Stimulated activated CD4-positive, alpha-beta T cell treated with anti-CD3 and anti-CD28 coated beads, Interleukin-1b, Interleukin-23, amount 100 ng/mL, for 1 hour (primary cell): ENCODE measurements at regions not wholly inside any gene's neighbourhood (a gene's known extent, or its start where the extent isn't known, plus 50 kb on each side); places are given as distances from the start of the nearest gene placed in this dataset.

ENCODE experiments used
- DNase-seq, 2 donors: peaks; one replicate each; pipeline ENCODE4 v3.0.0-alpha.2; 2020; ENCODE audit warnings: low read depth in 2 of 2

DNA sequence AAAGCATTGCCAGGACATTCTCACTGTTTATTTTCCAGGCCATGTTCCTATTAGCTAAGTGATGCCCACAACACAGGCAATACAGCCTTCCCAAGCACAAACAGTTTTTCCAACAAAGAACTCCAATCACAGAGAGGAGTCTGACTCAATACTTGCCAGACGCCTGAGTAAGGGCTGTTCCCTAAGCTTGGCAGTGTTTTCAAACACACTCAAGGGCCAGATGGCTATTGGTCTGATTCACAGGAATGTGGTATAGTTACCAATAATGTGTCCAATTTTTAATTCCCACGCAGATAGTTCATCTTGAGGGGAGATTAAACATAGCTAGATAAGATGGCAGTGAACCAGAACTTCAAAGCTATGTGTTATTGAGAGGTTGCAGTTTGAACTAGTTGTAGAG lies 381.0 kb downstream of the SNAPC1 start:
- DNase-seq = no peak

DNA sequence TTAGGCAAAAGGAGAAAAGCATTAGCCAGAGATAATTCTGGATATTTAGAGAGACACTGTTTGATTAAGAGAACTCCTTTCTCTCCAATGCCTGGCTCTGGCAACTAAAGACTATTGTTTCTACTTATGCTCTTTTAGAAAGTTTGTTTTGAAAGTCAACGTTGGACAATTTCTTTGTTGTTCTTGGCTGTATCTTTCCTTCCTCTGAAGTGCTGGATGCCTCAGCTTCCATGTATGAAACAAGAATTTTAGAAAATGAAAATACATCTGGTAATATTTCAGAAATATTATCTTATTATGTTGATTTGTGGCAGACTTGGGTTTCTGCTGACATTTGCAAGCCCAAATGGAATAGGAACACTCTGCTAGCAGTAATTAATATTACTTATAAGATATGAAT lies 382.6 kb downstream of the SNAPC1 start:
- DNase-seq = no peak

DNA sequence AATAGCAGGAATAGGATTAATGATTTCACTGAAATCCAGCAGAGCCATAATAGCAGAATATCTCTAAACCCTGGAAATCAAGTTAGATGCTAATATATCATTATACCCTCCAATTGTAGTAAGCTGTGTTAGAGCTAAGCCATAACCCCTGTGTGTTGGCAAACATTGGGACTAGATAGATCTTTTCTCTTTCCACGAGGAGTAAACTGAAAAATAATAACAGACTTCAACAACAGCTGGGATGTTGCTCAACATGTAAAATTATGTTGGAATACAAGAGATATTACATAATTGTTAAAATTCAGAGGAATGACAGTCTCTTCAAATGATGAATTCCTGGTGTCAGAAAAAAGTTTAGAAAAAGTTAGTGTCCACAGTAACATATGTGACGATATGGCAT lies 383.8 kb downstream of the SNAPC1 start:
- no peak for DNase-seq

DNA sequence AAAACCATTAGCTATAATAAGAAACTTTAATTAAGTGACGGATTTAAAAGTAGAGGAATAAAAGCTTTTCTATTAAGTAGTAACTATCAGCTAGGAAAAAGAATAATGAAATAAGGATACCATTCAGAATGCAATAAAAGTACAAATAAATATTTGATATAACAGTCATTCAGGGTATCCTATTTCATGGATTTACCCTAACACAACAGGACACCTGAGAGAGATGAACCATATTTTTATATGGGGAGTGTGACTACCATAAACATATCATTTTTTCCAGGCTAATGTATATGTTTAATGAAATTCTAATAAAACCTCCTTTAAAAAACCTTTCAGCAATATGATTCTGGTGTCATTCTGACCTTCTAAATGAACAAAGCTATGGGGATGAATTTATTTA lies 393.8 kb downstream of the SNAPC1 start:
- no peak for DNase-seq

- no peak for DNase-seq
Observed at GRCh38 chr14:62158779-62159178, 396.6 kb downstream of the SNAPC1 start.

GRCh38 chr14:62159314-62159713 lies 397.1 kb downstream of the SNAPC1 start:
- DNase-seq = no peak

DNA sequence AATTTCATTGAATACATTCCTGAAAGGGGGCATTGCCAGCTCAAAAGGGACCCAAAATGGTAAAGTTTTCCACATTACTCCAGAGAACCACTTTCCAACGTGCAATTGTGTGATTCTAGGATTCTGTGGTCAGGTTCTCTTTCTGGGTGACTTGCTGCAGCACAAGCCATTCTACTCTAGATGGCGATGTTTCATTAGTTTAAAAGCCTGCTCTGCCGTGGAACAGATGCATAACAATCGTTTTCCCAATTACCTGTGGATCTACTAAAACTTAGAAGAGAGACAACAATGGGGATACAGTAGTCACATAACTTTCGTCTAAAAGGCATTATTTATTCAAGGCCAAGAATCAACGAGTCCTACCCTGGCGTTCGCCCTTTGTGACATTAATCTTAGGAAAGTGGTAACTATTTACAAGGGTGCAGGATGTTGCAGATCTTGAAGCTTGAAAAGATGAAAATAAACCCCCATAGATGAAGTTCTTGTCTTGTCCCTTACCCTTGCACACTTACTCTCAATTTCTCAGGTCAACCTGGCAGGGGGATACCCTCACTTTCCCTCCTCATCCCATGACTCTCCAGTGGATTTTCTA lies 400.9 kb downstream of the SNAPC1 start:
- no peak for DNase-seq

DNA sequence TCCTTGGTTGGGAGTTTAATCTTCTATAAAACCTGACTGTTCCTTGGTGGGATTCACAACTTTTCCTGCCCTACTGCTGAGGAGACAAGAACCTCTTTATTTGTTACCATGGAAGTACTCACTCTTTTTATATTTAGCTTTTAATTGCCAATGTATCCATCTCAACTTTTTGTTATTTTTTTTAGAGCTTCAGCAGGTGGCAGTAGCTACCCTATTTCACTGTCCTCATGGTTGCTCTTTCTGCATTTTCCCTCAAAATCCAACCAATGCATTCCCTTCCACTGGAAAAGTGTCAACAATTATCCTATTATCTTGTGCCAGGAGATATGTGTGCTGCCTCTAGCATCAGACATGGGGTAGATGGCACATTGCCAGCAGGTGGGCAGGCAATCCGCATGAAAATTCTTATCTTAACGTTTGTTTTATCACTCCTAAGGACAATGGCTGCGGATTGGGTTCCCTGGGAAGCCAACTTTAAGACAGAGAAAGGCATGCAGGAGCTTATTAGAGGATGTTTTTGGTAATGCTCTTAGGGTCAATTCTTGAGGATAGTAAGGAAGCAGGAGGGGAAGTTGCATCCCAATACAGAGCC lies 406.4 kb downstream of the SNAPC1 start:
- no peak for DNase-seq

- DNase-seq = no peak
Observed at GRCh38 chr14:62179367-62180018, 417.3 kb downstream of the SNAPC1 start.

DNA sequence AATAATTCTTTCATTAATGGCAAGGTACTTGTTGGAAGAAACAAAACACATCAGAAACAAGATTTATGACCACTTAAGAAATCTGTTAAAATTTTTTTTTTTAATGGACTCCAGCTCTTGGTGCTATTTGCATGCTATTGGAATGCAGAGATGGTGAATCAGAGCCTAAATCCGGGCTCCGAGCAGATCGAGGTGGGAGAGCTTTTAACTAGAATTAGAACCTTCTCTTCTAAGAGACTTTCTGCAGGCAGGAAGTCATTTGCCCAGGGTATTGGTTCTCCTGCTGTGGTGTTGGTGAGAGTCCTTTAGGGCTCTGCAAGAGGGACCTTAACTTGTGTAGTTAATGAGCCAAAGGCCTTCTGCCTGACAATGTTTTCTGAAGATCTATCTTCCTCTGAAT lies 419.4 kb downstream of the SNAPC1 start:
- no peak for DNase-seq

GRCh38 chr14:62185078-62185477 lies 422.9 kb downstream of the SNAPC1 start:
- no peak for DNase-seq

GRCh38 chr14:62187265-62187664 lies 425.0 kb downstream of the SNAPC1 start:
- DNase-seq = no peak

DNA sequence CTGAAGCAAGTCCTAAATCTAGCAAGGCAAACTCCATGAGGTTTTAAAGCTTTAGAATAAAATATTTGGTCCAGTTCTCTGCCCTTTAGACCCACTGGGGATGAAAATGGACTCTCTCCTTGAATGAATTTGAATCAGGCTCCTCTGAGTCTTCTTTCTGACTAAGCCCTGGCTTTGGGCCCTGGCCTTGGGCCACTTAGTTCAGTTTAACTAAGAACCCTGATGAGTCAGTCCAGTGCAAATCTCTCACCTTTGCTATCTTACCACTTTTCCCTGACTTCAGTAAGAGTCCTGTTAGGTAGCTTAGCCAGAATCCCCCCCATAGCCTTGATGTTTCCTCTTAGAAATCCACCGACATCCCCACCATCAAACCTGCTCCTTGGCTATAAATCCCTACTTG lies 427.5 kb downstream of the SNAPC1 start:
- DNase-seq = no peak

- no peak for DNase-seq
Observed at GRCh38 chr14:62206456-62206855, 444.2 kb downstream of the SNAPC1 start.

GRCh38 chr14:62209287-62209899 lies 447.2 kb downstream of the SNAPC1 start:
- DNase-seq = no peak

GRCh38 chr14:62213516-62213915 lies 451.3 kb downstream of the SNAPC1 start:
- DNase-seq = no peak

GRCh38 chr14:62216121-62216520 lies 453.9 kb downstream of the SNAPC1 start:
- no peak for DNase-seq

DNA sequence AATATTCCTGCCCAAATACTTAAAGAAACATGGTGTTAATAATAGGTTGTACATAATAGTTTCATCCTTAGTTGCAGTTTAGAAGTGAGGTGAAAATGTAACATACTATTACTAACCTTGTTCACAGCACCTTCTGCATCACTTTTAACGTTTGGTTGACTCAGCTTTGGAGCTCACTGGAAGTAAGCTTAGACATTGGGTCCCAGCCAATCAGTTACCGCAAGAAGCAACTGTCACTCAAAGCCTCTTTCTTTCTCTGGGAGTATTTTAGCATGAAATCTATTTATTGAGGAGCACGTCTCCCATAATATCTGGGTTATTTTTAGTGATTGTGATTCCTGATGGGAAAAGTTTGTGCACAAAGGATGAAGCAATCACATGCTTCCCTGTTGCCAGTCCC lies 472.6 kb downstream of the SNAPC1 start:
- no peak for DNase-seq

- no peak for DNase-seq
Observed at GRCh38 chr14:62244221-62244620, 482.0 kb downstream of the SNAPC1 start.

GRCh38 chr14:62247266-62247665 lies 485.0 kb downstream of the SNAPC1 start:
- DNase-seq = no peak

DNA sequence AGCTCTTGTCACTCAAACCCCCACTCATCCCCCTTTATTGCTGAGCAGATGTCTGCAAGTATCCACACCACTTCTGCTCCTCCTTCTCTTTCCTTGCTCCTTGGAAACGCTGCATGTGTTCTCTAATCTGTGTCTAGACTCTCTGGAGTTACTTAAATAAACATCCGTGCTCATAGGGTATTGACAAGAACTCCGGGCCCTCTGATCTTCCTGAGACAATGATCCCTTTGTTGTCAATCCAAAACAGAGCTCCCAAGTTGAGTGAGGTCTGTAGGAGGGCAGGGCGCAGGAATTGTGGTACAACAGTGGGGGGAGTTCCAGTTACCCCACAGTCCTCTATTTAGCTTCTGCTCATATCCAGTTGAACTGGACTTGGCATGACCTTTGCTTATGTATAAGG lies 489.0 kb downstream of the SNAPC1 start:
- DNase-seq = no peak

- no peak for DNase-seq
Observed at GRCh38 chr14:62253171-62253570, 491.0 kb downstream of the SNAPC1 start.

DNA sequence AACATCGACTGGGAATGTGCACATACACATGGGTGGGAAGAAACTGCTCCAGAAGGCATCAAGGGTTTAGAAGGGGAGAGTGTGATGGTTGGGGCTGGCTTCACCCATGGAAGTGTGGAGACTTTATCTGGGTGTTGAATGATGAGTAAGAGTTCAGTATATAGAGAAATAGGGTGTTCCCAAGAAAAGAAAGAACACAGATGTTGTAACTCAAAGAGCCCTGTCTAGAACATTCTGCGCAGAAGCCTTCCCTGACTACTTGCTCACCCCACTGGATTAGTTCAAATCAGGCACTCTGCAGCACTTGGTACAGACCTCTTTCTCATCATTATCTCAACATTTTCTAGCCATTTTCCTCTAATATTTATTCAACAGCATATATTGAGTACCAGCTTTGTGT lies 491.7 kb downstream of the SNAPC1 start:
- no peak for DNase-seq
